SK-N-SH treated with all-trans-retinoic acid at 6 μM for 48 hours (cell line): ENCODE measurements at regions not wholly inside any gene's neighbourhood (a gene's known extent, or its start where the extent isn't known, plus 50 kb on each side); places are given as distances from the start of the nearest gene placed in this dataset.

Source experiments
- ARNTL ChIP-seq: fragments of 450-650 bp; formaldehyde crosslinking; IDR thresholded peaks from 2 replicates; pipeline ENCODE4 v1.5.0; 2020; ENCODE audit warnings: low read depth, mild to moderate bottlenecking, moderate library complexity, borderline replicate concordance
- CREB5 ChIP-seq: fragments of 250-450 bp; sonication (Bioruptor Pico); IDR thresholded peaks from 2 replicates; pipeline ENCODE4 v1.5.1; 2020; ENCODE audit warnings: low read depth, mild to moderate bottlenecking, moderate library complexity
- CSRNP3 ChIP-seq: fragments of 250-450 bp; sonication (Bioruptor Pico); IDR thresholded peaks from 2 replicates; pipeline ENCODE4 v1.5.1; 2021; ENCODE audit warnings: mild to moderate bottlenecking, moderate library complexity
- ESRRG ChIP-seq: fragments of 250-450 bp; sonication (Bioruptor Pico); IDR thresholded peaks from 2 replicates; pipeline ENCODE4 v1.6.1; 2021; ENCODE audit warnings: mild to moderate bottlenecking
- ISL1 ChIP-seq: fragments of 250-450 bp; sonication (Bioruptor Pico); IDR thresholded peaks from 2 replicates; pipeline ENCODE4 v2.1.2; 2022; ENCODE audit warnings: mild to moderate bottlenecking, moderate library complexity
- PPARA ChIP-seq: fragments of 250-450 bp; sonication (Bioruptor Pico); IDR thresholded peaks from 2 replicates; pipeline ENCODE4 v1.5.0; 2020; ENCODE audit warnings: mild to moderate bottlenecking, borderline replicate concordance
- RARB ChIP-seq: fragments of 250-450 bp; sonication (Bioruptor Pico); IDR thresholded peaks from 2 replicates; pipeline ENCODE4 v1.8.0; 2021; ENCODE audit warnings: mild to moderate bottlenecking, moderate library complexity
- TOX ChIP-seq: fragments of 250-450 bp; sonication (Bioruptor Pico); IDR thresholded peaks from 2 replicates; pipeline ENCODE4 v1.8.0; 2021; ENCODE audit warnings: mild to moderate bottlenecking, moderate library complexity, borderline replicate concordance
- ZC3H10 ChIP-seq: fragments of 250-450 bp; sonication (Bioruptor Pico); IDR thresholded peaks from 2 replicates; pipeline ENCODE4 v1.5.1; 2021; ENCODE audit warnings: mild to moderate bottlenecking, moderate library complexity
- ZFP3 ChIP-seq: fragments of 250-450 bp; sonication (Bioruptor Pico); IDR thresholded peaks from 2 replicates; pipeline ENCODE4 v1.5.0; 2020; ENCODE audit warnings: mild to moderate bottlenecking, moderate library complexity
- ZNF565 ChIP-seq: fragments of 450-650 bp; formaldehyde crosslinking; conservative IDR thresholded peaks from 2 replicates; pipeline ENCODE4 v1.5.0; 2020; ENCODE audit warnings: low read depth, mild to moderate bottlenecking, moderate library complexity
- ZNF70 ChIP-seq: fragments of 450-650 bp; formaldehyde crosslinking; IDR thresholded peaks from 2 replicates; pipeline ENCODE4 v1.5.0; 2020; ENCODE audit warnings: mild to moderate bottlenecking, moderate library complexity
- TF ChIP-seq, protein P1 (sequence below): fragments of 250-450 bp; sonication (Bioruptor Pico); IDR thresholded peaks from 2 replicates; pipeline ENCODE4 v1.5.0; 2020; ENCODE audit warnings: mild to moderate bottlenecking, moderate library complexity

DNA sequence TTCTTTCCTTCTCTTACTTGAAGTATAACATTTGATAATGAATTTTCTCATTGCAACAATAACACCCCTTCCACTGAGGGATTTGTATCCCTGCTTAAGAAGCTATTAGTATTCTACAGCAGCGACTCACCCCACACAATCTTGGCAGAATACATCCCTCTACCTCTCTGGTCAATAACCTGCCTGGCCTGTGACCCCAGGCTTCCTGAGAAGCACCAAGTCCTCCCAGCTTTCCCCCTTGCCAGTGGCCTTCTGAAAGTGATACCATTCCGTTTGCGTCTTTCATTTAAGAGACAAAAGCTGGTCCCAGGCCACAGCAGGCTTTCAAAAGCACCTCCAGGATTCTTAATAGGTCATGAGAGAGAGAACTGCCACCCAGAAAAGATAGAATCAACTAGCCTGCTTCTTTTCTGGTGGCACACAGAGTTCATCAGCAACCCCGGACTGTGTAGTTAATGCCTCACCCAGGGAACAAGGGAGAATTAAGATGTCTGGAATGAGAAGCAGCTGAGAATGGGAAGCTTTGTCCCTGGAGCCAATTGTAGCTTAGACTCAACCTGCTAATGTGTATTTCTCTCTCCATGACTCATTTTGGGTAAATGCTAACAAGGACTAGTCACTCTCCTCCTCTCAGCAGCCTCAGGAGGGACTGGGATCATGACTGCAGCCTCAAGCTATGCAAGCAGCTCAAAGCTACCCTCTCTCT lies 101.0 kb upstream of the CPNE4 start:
- no peak for TF ChIP-seq RARB (CRISPR knock-in tag)
- no peak for TF ChIP-seq CSRNP3 (CRISPR knock-in tag)
- TF ChIP-seq ZFP3 (CRISPR knock-in tag), result no peak
- no peak for TF ChIP-seq CREB5 (CRISPR knock-in tag)
- no peak for TF ChIP-seq PPARA (CRISPR knock-in tag)
- no peak for TF ChIP-seq ZC3H10
- TF ChIP-seq ARNTL (CRISPR knock-in tag), result no peak
- TF ChIP-seq, protein P1, sequence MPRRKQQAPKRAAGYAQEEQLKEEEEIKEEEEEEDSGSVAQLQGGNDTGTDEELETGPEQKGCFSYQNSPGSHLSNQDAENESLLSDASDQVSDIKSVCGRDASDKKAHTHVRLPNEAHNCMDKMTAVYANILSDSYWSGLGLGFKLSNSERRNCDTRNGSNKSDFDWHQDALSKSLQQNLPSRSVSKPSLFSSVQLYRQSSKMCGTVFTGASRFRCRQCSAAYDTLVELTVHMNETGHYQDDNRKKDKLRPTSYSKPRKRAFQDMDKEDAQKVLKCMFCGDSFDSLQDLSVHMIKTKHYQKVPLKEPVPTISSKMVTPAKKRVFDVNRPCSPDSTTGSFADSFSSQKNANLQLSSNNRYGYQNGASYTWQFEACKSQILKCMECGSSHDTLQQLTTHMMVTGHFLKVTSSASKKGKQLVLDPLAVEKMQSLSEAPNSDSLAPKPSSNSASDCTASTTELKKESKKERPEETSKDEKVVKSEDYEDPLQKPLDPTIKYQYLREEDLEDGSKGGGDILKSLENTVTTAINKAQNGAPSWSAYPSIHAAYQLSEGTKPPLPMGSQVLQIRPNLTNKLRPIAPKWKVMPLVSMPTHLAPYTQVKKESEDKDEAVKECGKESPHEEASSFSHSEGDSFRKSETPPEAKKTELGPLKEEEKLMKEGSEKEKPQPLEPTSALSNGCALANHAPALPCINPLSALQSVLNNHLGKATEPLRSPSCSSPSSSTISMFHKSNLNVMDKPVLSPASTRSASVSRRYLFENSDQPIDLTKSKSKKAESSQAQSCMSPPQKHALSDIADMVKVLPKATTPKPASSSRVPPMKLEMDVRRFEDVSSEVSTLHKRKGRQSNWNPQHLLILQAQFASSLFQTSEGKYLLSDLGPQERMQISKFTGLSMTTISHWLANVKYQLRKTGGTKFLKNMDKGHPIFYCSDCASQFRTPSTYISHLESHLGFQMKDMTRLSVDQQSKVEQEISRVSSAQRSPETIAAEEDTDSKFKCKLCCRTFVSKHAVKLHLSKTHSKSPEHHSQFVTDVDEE, result no peak
- no peak for TF ChIP-seq TOX
- TF ChIP-seq ESRRG, result no peak
- no peak for TF ChIP-seq ZNF70 (CRISPR knock-in tag)
- TF ChIP-seq ZNF565 (CRISPR knock-in tag), result no peak
- TF ChIP-seq ISL1, result no peak
